ENCODE measurements at regions not wholly inside any gene's neighbourhood (a gene's known extent, or its start where the extent isn't known, plus 50 kb on each side); places are given as distances from the start of the nearest gene placed in this dataset.

DNA sequence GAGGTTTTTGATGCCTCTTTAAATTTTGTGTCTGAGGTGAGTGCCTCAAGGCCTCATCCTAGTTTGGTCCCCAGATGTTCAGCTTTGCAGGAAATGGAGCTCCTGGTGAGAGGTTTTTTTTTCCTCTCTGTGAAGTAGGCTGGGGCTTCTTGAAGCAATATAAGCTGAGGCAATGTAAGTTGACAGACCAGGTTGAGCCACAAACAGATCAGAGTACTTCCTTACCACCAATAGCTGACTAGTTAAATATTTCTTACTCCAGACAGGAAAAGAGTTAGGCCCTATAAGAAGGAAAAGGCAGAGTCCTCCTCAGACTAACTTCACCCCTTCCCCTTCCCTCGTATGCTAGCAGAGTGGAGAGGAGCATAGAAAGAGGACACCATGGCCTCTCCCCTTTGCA, 341.0 kb downstream of the LMO4 start:
- no peak for TF ChIP-seq JUND (IDR thresholded peaks at IDR 0.05; ENCODE audit: low read depth)
- no peak for DNase-seq (ENCODE audit: low read depth in 1 of 2, low spot score in 1 of 2)
- in situ Hi-C loops (cut with HindIII; ENCODE audit: low pct_unique_long_range_greater_than_20kb, low sequenced_read_pairs) = no loop called here

DNA sequence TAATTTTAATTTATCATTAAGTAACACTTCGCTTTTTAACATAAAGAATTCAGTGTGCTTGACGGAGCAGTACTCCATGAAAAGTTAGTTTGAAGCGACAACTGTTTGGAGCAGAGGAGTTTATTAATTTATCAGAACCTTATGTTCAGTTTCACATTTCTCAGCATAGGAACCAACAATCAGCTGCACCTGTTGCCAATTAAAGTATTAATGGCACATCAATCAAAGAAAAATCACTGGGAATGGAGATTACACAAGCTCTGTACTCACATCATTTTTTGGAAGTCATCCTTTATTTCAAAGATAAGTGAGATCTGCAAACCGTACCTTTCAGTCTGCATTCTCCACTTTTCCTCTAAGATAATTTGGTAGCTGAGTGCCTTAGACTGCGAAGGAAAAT, 344.6 kb downstream of the LMO4 start:
- in situ Hi-C loops (cut with HindIII; ENCODE audit: low pct_unique_long_range_greater_than_20kb, low sequenced_read_pairs) = no loop called here
- no peak for TF ChIP-seq JUND (IDR thresholded peaks at IDR 0.05; ENCODE audit: low read depth)
- no peak for DNase-seq (ENCODE audit: low read depth in 1 of 2, low spot score in 1 of 2)

DNA sequence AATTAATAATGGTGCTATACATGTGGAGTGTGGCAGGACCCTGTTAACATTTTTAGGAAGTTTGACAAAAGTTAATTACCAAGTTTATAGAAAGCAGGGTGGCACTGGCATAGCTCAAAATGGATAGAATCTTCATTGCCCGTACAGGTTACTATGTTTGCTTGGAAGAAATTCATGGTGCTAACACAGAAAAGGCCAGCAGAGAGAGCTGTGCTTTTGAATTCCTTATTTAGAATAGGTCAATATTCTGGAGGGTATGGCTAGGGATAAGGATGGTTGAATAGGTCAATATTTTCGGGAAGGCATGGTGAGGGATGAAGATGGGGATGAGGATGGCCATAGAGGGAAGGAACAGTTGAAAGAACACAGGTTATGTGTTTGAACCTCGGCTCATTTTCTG, 345.1 kb downstream of the LMO4 start:
- TF ChIP-seq JUND (IDR thresholded peaks at IDR 0.05; ENCODE audit: low read depth) = no peak

DNA sequence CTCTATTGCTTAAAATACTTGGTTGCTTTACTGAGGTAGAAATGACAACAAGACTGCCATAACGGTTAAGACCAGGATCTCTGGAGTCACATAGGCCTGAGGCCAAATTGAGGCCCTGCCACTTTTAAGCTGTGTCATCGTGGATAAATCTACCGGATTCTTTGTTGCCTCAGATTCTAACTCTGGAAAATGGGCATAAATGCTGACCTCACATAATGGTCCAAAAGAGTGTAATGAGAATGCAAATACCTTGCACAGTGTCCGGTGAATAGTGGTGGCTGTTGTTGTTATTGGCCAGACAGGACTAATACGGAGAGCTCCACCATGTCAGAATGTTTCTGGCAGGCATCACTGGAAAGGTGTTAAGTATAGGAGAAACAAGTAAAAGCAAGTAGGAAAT, 346.1 kb downstream of the LMO4 start:
- in situ Hi-C loops (cut with HindIII; ENCODE audit: low pct_unique_long_range_greater_than_20kb, low sequenced_read_pairs) = no loop called here
- DNase-seq (ENCODE audit: low read depth in 1 of 2, low spot score in 1 of 2) = no peak
- TF ChIP-seq JUND (IDR thresholded peaks at IDR 0.05; ENCODE audit: low read depth) = no peak

More for the DNA sequence above, 345.1 kb downstream of the LMO4 start:
- in situ Hi-C loops (cut with HindIII; ENCODE audit: low pct_unique_long_range_greater_than_20kb, low sequenced_read_pairs) = no loop called here
- DNase-seq (ENCODE audit: low read depth in 1 of 2, low spot score in 1 of 2) = peak in 1 of 2 experiments; percentile 45

DNA sequence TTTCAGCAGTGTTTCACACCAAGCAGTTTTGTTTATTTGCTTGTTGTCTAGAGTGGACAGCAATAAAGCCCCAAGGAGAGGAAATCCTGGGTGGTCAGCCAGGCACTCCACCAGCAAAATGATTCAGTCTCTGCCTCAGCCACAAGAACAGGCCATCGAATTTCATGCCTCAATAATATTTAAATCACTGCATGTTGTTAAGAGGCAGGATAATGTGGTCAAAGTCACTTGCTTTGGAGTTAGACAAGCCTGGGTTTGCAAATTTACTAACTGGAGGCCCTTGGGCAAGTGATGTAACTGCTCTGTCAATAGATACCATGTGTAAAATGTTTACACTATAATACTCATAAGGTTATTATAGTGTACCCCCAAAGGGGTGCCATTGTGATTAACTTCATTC, 349.6 kb downstream of the LMO4 start:
- in situ Hi-C loops (cut with HindIII; ENCODE audit: low pct_unique_long_range_greater_than_20kb, low sequenced_read_pairs) = no loop called here
- no peak for DNase-seq (ENCODE audit: low read depth in 1 of 2, low spot score in 1 of 2)
- no peak for TF ChIP-seq JUND (IDR thresholded peaks at IDR 0.05; ENCODE audit: low read depth)

DNA sequence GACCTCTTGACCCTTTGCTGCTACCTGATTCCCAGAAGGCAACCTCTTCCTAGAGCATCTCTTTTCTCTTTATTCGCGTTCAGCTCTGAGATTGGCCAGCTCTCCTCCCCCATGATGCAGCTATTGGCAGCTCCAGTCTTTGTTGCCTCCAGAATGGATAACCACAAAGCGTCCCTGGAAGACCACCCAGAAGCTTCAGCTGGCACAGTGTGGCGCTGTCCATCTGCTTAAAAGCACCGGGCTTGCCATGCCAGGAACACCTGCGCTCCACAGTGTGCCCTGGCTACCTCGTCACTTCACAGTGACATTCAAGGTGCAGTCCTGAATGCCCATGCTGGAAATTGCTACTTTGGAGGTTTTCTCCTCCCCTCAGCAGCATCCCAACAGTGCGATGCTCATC, 353.9 kb downstream of the LMO4 start:
- in situ Hi-C loops (cut with HindIII; ENCODE audit: low pct_unique_long_range_greater_than_20kb, low sequenced_read_pairs) = no loop called here
- no peak for DNase-seq (ENCODE audit: low read depth in 1 of 2, low spot score in 1 of 2)
- no peak for TF ChIP-seq JUND (IDR thresholded peaks at IDR 0.05; ENCODE audit: low read depth)

DNA sequence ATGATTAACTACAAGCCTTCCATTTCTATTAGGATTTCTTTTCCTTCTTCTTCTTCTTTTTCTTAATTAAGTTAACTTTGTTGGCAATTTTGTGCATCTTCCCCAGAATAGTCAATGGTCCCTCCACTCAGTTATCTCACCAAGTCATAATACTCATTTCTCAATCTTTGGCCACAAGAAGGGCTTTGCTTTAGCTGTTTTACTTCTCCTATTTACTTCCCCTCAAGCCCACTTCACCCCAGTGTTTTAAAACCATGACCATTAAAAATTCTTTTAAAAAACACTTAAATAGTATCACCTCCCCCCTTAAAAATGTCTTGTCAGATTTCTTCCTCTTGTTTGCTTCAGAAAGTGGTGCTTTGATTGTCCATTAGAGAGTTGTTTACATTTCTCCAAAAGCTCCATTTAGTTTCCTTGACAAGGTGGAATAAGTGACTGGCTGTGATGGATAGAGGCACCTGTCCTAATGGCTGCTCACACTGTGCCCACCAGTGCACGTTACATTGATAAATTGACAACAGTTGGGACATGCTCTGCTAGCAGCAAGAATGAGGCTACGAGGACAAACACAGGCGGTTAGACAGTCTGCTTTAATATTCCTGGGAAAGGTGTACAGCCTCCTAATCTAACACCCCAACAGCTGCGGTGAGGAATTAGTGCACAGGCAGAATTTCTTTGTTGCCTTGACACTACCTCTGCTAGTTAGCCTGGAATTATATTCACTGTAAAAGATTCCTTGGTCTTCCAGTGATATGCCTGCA, 354.7 kb downstream of the LMO4 start:
- no peak for DNase-seq (ENCODE audit: low read depth in 1 of 2, low spot score in 1 of 2)
- TF ChIP-seq JUND (IDR thresholded peaks at IDR 0.05; ENCODE audit: low read depth) = no peak
- in situ Hi-C loops (cut with HindIII; ENCODE audit: low pct_unique_long_range_greater_than_20kb, low sequenced_read_pairs) = no loop called here

DNA sequence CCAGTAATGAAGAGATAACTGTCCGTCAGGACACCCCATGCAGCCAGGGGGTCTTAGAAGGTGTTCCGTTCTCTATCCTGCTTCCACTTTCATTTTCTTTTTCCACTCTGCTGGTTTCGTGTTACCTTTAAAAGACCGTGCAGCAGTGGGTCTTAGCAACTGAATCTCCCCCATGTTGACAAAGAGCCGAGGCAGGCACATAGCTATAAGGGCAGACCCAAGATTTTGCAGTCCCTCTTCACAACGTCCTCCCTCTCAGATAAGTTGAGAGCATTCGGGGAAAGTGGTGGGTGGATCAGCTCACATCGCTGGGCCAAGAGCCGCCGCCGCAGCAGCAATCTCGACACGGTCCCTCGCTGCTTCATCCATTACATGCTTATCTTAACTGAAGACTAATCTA, 355.5 kb downstream of the LMO4 start:
- TF ChIP-seq JUND (IDR thresholded peaks at IDR 0.05; ENCODE audit: low read depth) = no peak
- peak in 1 of 2 experiments; percentile 41 for DNase-seq (ENCODE audit: low read depth in 1 of 2, low spot score in 1 of 2)
- in situ Hi-C loops (cut with HindIII; ENCODE audit: low pct_unique_long_range_greater_than_20kb, low sequenced_read_pairs) = no loop called here

DNA sequence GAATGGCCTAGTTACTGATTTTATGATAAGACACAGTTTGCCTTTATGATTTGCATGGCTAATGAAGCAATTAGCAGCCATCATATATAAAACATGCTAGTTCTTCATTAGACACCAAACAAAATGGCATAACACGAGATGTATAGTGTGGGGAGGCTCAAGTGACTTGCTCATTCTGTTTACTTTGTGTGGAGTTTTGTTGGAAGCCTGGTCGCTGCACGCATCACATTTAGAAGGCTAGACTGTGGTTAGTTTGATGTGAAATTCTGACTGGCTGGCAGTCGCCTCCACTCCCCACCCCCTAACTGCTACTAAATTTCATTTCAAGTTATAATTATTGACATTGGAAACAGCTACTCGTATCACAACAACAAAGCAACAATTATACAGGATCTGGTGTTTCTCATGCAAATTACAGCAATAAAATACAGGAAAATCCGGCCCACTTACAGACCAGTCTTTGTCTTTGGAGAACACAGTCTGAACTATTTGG, 356.1 kb downstream of the LMO4 start:
- DNase-seq (ENCODE audit: low read depth in 1 of 2, low spot score in 1 of 2) = peak in 1 of 2 experiments; percentile 69
- in situ Hi-C loops (cut with HindIII; ENCODE audit: low pct_unique_long_range_greater_than_20kb, low sequenced_read_pairs) = no loop called here
- TF ChIP-seq JUND (IDR thresholded peaks at IDR 0.05; ENCODE audit: low read depth) = no peak

DNA sequence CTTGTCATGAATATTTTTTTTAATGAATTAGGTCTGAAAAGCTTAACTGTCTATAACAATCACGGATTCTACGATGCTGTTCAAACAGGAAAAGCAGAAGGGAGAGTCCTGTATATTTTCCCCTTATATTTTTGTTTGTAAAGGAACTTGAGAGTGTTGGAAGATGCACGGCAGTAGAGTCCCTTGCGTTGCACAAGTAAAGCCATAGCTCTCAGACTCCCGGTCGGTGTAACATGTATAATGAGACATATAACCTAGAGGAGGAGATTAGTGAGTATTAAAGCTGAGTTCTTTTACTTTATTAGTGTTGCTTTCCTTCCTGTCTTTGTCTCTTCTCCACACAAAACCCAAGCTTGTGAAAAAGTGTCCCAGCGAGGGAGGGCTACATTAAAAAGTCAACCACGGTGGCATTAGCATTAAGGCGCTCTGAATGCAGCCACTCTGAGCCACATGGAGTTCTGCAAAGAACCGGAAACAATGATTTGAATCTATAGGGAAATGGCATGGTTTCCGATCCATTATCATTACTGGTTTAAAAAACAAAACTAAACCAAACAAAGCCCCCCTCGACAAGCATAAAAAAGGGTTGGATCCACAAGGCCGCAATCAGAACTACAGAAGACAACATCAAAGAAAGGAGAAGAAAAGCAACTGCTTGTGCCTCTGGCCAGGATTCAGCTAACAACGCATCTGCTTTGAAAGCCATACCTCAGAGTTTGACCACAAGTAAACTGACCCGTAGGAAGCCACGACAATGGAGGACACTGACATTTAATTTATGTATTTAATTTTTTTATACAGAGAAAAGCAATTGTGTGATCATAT, 356.8 kb downstream of the LMO4 start:
- in situ Hi-C loops (cut with HindIII; ENCODE audit: low pct_unique_long_range_greater_than_20kb, low sequenced_read_pairs) = no loop called here
- no peak for TF ChIP-seq JUND (IDR thresholded peaks at IDR 0.05; ENCODE audit: low read depth)
- peak in 1 of 2 experiments; percentile 51 for DNase-seq (ENCODE audit: low read depth in 1 of 2, low spot score in 1 of 2)

DNA sequence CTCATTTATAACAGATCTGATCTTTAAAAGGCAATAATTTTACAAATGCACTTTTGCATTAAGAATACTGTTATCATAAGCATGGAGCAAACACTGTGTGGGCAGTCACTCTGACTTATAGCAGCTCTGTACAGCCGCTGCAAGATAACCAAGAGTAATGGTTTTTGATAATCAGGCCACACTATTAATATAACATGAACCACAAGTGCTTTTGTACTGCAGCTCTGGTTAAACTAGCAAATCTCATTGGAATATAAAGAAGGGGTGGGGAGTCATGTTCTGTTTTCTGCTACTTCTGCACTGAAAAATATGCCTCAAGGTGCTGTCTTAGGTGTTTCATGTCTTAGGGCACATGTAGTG, 357.4 kb downstream of the LMO4 start:
- DNase-seq (ENCODE audit: low read depth in 1 of 2, low spot score in 1 of 2) = no peak
- in situ Hi-C loops (cut with HindIII; ENCODE audit: low pct_unique_long_range_greater_than_20kb, low sequenced_read_pairs) = no loop called here
- no peak for TF ChIP-seq JUND (IDR thresholded peaks at IDR 0.05; ENCODE audit: low read depth)

DNA sequence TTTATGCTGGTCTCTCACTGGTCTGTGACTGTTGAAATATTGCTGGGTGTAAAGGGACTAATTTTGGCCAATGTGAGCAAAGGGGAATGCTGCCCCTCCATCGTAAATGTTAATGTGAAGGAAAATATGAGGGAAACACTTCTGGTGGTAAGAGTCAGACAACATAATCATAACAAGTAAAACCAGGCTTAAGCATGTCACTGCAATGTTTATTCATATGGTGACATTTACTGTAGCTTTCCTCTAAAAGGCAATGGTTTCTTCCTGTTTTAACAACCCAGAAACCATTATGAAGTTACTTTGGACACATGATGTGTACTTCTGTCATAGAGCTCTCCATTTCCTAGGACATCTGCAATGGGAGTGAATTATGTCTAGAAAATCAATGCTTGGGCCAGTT, 358.0 kb downstream of the LMO4 start:
- DNase-seq (ENCODE audit: low read depth in 1 of 2, low spot score in 1 of 2) = no peak
- in situ Hi-C loops (cut with HindIII; ENCODE audit: low pct_unique_long_range_greater_than_20kb, low sequenced_read_pairs) = no loop called here
- no peak for TF ChIP-seq JUND (IDR thresholded peaks at IDR 0.05; ENCODE audit: low read depth)

DNA sequence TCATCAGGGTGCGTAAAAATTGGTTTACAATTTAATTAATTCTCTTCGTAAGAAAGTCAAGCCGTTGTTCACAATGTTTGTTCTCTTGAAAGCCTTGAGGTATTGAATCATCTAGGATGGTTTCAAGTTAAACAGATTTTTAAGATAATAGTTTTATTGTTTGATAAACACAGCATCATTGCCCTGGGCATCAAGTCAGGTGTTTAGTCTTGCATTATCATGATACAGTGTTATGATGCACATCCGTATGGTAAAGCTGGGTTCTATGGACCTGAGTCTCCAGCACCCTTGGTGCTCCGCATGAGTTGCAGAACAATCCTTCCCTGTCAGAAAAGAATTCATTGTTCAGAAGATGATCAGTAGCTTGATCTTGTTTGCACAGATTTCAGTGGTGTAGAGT, 359.5 kb downstream of the LMO4 start:
- DNase-seq (ENCODE audit: low read depth in 1 of 2, low spot score in 1 of 2) = peak in 1 of 2 experiments; percentile 87
- in situ Hi-C loops (cut with HindIII; ENCODE audit: low pct_unique_long_range_greater_than_20kb, low sequenced_read_pairs) = no loop called here

More for the DNA sequence above, 359.5 kb downstream of the LMO4 start:
- no peak for TF ChIP-seq JUND (IDR thresholded peaks at IDR 0.05; ENCODE audit: low read depth)

Data from T47D (cell line).